ENCODE measurements at regions not wholly inside any gene's neighbourhood (a gene's known extent, or its start where the extent isn't known, plus 50 kb on each side); places are given as distances from the start of the nearest gene placed in this dataset.
A peak's percentile ranks its signal among the peaks of the same experiment; 100 is the strongest.

- Histone ChIP-seq H2AFZ (ENCODE audit: low read length) (no peak overlapping the region), H3K36me3 (ENCODE audit: insufficient read depth, low read length) (no peaks in the 10 kb centered on the region), H3K79me2 (ENCODE audit: insufficient read depth, low read length) (no peaks in the 10 kb centered on the region), H3K4me2 (ENCODE audit: insufficient read depth, low read length) (no peak overlapping the region), H3K27ac (ENCODE audit: low read depth, low read length) (no peak overlapping the region), H3K4me1 (ENCODE audit: insufficient read depth, low read length) (no peaks in the 10 kb centered on the region), H3K9me3 (ENCODE audit: low read depth, low read length) (no peaks in the 10 kb centered on the region), H3K4me3 (ENCODE audit: insufficient read depth, low read length) (no peak overlapping the region), H3K27me3 (ENCODE audit: insufficient read depth, low read length) (no peaks in the 10 kb centered on the region), H4K20me1 (ENCODE audit: insufficient read depth, low read length) (no peaks in the 10 kb centered on the region)
- TF ChIP-seq CTCF (IDR thresholded peaks at IDR 0.05; ENCODE audit: extremely low read depth, low read depth, low read length): no peak
- peak; percentile 31 for DNase-seq (ENCODE audit: insufficient read length, low spot score, missing footprints)
Measured at GRCh38 chr3:67192466-67192865, 194.4 kb downstream of the KBTBD8 start.

GRCh38 chr3:67196677-67197076, 198.6 kb downstream of the KBTBD8 start:
- Histone ChIP-seq H3K36me3 (ENCODE audit: insufficient read depth, low read length) (no peaks in the 10 kb centered on the region), H3K27ac (ENCODE audit: low read depth, low read length) (no peak overlapping the region), H3K27me3 (ENCODE audit: insufficient read depth, low read length) (no peaks in the 10 kb centered on the region), H3K4me1 (ENCODE audit: insufficient read depth, low read length) (no peaks in the 10 kb centered on the region), H2AFZ (ENCODE audit: low read length) (no peak overlapping the region), H3K9me3 (ENCODE audit: low read depth, low read length) (no peaks in the 10 kb centered on the region), H3K4me2 (ENCODE audit: insufficient read depth, low read length) (no peak overlapping the region), H3K79me2 (ENCODE audit: insufficient read depth, low read length) (no peaks in the 10 kb centered on the region), H3K4me3 (ENCODE audit: insufficient read depth, low read length) (no peak overlapping the region), H4K20me1 (ENCODE audit: insufficient read depth, low read length) (no peaks in the 10 kb centered on the region)
- no peak for DNase-seq (ENCODE audit: insufficient read length, low spot score, missing footprints)
- no peak for TF ChIP-seq CTCF (IDR thresholded peaks at IDR 0.05; ENCODE audit: extremely low read depth, low read depth, low read length)

- no peak overlapping the region for H3K4me2 ChIP-seq (ENCODE audit: insufficient read depth, low read length)
- DNase-seq (ENCODE audit: insufficient read length, low spot score, missing footprints): no peak
- no peak overlapping the region for H3K27ac ChIP-seq (ENCODE audit: low read depth, low read length)
- no peaks in the 10 kb centered on the region for H3K4me1 ChIP-seq (ENCODE audit: insufficient read depth, low read length)
- no peaks in the 10 kb centered on the region for H3K27me3 ChIP-seq (ENCODE audit: insufficient read depth, low read length)
- H3K79me2 ChIP-seq (ENCODE audit: insufficient read depth, low read length): no peaks in the 10 kb centered on the region
- no peak overlapping the region for H3K4me3 ChIP-seq (ENCODE audit: insufficient read depth, low read length)
- no peak overlapping the region for H2AFZ ChIP-seq (ENCODE audit: low read length)
- no peak for TF ChIP-seq CTCF (IDR thresholded peaks at IDR 0.05; ENCODE audit: extremely low read depth, low read depth, low read length)
- H4K20me1 ChIP-seq (ENCODE audit: insufficient read depth, low read length): no peaks in the 10 kb centered on the region
- H3K9me3 ChIP-seq (ENCODE audit: low read depth, low read length): no peaks in the 10 kb centered on the region
- H3K36me3 ChIP-seq (ENCODE audit: insufficient read depth, low read length): no peaks in the 10 kb centered on the region
Measured at GRCh38 chr3:67198374-67198773, 200.3 kb downstream of the KBTBD8 start.

- H3K4me2 ChIP-seq (ENCODE audit: insufficient read depth, low read length): no peak overlapping the region
- H3K4me1 ChIP-seq (ENCODE audit: insufficient read depth, low read length): no peaks in the 10 kb centered on the region
- H3K27me3 ChIP-seq (ENCODE audit: insufficient read depth, low read length): no peaks in the 10 kb centered on the region
- H3K36me3 ChIP-seq (ENCODE audit: insufficient read depth, low read length): no peaks in the 10 kb centered on the region
- no peak overlapping the region for H3K4me3 ChIP-seq (ENCODE audit: insufficient read depth, low read length)
- TF ChIP-seq CTCF (IDR thresholded peaks at IDR 0.05; ENCODE audit: extremely low read depth, low read depth, low read length): no peak
- H4K20me1 ChIP-seq (ENCODE audit: insufficient read depth, low read length): no peaks in the 10 kb centered on the region
- H2AFZ ChIP-seq (ENCODE audit: low read length): no peak overlapping the region
- no peak for DNase-seq (ENCODE audit: insufficient read length, low spot score, missing footprints)
- no peaks in the 10 kb centered on the region for H3K9me3 ChIP-seq (ENCODE audit: low read depth, low read length)
- H3K79me2 ChIP-seq (ENCODE audit: insufficient read depth, low read length): no peaks in the 10 kb centered on the region
- no peak overlapping the region for H3K27ac ChIP-seq (ENCODE audit: low read depth, low read length)
Measured at GRCh38 chr3:67200618-67201017, 202.5 kb downstream of the KBTBD8 start.
